PFSK-1 (cell line): ENCODE measurements at regions not wholly inside any gene's neighbourhood (a gene's known extent, or its start where the extent isn't known, plus 50 kb on each side); places are given as distances from the start of the nearest gene placed in this dataset.

Source experiments
- POLR2AphosphoS5 ChIP-seq: IDR thresholded peaks from 2 replicates; pipeline ENCODE4 v1.6.1; 2012; ENCODE audit warnings: low read depth, mild to moderate bottlenecking, control low read depth, low read length, moderate library complexity
- SIN3A ChIP-seq: IDR thresholded peaks from 2 replicates; pipeline ENCODE4 v1.6.1; 2012; ENCODE audit warnings: mild to moderate bottlenecking, low read length, moderate library complexity, borderline replicate concordance; ENCODE audit not compliant: insufficient read depth
- TAF1 ChIP-seq: IDR thresholded peaks from 2 replicates; pipeline ENCODE4 v1.6.1; 2012; ENCODE audit warnings: low read length, control low read depth, borderline replicate concordance; ENCODE audit not compliant: insufficient read depth
- TF ChIP-seq, protein P1 (sequence below), 2 experiments: IDR thresholded peaks; 2 replicates each; pipeline versions ENCODE4 v1.6.1 to v1.8.0; 2011 to 2012; ENCODE audit warnings: low read depth in 2 of 2, low read length in 2 of 2, control low read depth in 1 of 2, inconsistent platforms in 1 of 2, mild to moderate bottlenecking in 1 of 2, moderate library complexity in 1 of 2; ENCODE audit not compliant: insufficient read depth in 1 of 2

GRCh38 chr2:138414014-138414413, 87.6 kb upstream of the SPOPL start:
- TF ChIP-seq SIN3A (no peak), POLR2AphosphoS5 (no peak), TAF1 (no peak)
- TF ChIP-seq, protein P1, sequence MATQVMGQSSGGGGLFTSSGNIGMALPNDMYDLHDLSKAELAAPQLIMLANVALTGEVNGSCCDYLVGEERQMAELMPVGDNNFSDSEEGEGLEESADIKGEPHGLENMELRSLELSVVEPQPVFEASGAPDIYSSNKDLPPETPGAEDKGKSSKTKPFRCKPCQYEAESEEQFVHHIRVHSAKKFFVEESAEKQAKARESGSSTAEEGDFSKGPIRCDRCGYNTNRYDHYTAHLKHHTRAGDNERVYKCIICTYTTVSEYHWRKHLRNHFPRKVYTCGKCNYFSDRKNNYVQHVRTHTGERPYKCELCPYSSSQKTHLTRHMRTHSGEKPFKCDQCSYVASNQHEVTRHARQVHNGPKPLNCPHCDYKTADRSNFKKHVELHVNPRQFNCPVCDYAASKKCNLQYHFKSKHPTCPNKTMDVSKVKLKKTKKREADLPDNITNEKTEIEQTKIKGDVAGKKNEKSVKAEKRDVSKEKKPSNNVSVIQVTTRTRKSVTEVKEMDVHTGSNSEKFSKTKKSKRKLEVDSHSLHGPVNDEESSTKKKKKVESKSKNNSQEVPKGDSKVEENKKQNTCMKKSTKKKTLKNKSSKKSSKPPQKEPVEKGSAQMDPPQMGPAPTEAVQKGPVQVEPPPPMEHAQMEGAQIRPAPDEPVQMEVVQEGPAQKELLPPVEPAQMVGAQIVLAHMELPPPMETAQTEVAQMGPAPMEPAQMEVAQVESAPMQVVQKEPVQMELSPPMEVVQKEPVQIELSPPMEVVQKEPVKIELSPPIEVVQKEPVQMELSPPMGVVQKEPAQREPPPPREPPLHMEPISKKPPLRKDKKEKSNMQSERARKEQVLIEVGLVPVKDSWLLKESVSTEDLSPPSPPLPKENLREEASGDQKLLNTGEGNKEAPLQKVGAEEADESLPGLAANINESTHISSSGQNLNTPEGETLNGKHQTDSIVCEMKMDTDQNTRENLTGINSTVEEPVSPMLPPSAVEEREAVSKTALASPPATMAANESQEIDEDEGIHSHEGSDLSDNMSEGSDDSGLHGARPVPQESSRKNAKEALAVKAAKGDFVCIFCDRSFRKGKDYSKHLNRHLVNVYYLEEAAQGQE (IDR thresholded peaks at IDR 0.05; ENCODE audit: insufficient read depth in 1 of 2, low read depth in 2 of 2, low read length in 2 of 2) = no peak
